GM23248 (cell line): ENCODE measurements at regions not wholly inside any gene's neighbourhood (a gene's known extent, or its start where the extent isn't known, plus 50 kb on each side); places are given as distances from the start of the nearest gene placed in this dataset.

ENCODE experiments used
- EZH2 ChIP-seq: fragments of 200-600 bp; sonication (generic); IDR thresholded peaks from 2 replicates; pipeline ENCODE4 v1.6.1; 2018; ENCODE audit warnings: antibody characterized with exemption, mild to moderate bottlenecking; ENCODE audit not compliant: insufficient read depth, poor library complexity, severe bottlenecking
- EZH2phosphoT487 ChIP-seq: fragments of 200-600 bp; sonication (generic); IDR thresholded peaks from 2 replicates; pipeline ENCODE4 v1.6.1; 2018; ENCODE audit warnings: antibody characterized with exemption, moderate library complexity, mild to moderate bottlenecking, low read depth; ENCODE audit not compliant: insufficient read depth

DNA sequence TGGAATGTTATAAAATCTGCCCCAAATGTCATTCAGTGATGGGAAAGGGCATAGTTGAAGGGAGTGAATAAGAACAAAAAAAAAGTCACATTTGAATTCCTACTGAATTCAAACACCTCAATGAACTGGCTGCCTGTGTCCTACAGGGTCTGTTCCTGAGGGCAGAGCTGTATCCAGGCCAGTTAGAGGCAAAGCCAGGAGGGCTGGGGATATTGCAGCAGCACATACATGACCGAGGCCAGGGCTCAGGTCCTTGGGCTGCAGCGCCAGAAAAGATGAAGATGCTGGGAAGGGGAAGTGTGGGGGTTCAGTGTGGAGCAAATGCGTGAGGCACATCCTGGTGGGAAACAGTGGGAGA is 449.2 kb downstream of the SIPA1L2 start:
- no peak for TF ChIP-seq EZH2
- TF ChIP-seq EZH2phosphoT487: no peak
